Neural crest cell (in vitro differentiated cells): ENCODE measurements at regions not wholly inside any gene's neighbourhood (a gene's known extent, or its start where the extent isn't known, plus 50 kb on each side); places are given as distances from the start of the nearest gene placed in this dataset.
"Not testable (repeated sequence)": the region's sequence is repeated elsewhere in the genome, so short reads cannot be mapped to it uniquely, and the experiment has no call there.

Source experiments
- DNase-seq: peaks from one replicate; pipeline ENCODE4 v3.0.0; 2021; ENCODE audit warnings: low read depth, mixed read lengths, low spot score
- H3K27ac Mint-ChIP-seq: one replicate; pipeline ENCODE4 v1.8.0; 2021; ENCODE audit warnings: mild to moderate bottlenecking, mixed read lengths; ENCODE audit not compliant: unreplicated experiment
- H3K27me3 Mint-ChIP-seq: 2 replicates; pipeline ENCODE4 v1.8.0; 2021; ENCODE audit warnings: low read depth, mild to moderate bottlenecking, mixed read lengths
- H3K36me3 Mint-ChIP-seq: 2 replicates; pipeline ENCODE4 v1.8.0; 2021; ENCODE audit warnings: low read depth, mild to moderate bottlenecking, mixed read lengths
- H3K4me1 Mint-ChIP-seq: 2 replicates; pipeline ENCODE4 v1.8.0; 2021; ENCODE audit warnings: mixed read lengths
- H3K4me3 Mint-ChIP-seq: one replicate; pipeline ENCODE4 v1.8.0; 2021; ENCODE audit warnings: mild to moderate bottlenecking, mixed read lengths
- H3K9me3 Mint-ChIP-seq: 2 replicates; pipeline ENCODE4 v1.8.0; 2021; ENCODE audit warnings: mixed read lengths
- TF ChIP-seq, protein P1 (sequence below): fragments of 200-600 bp; sonication (generic); conservative IDR thresholded peaks from 2 replicates; pipeline ENCODE4 v1.5.0; 2021; ENCODE audit warnings: antibody characterized with exemption, mild to moderate bottlenecking

GRCh38 chr5:38692781-38693527 is 136.5 kb upstream of the LIFR start:
- TF ChIP-seq, protein P1, sequence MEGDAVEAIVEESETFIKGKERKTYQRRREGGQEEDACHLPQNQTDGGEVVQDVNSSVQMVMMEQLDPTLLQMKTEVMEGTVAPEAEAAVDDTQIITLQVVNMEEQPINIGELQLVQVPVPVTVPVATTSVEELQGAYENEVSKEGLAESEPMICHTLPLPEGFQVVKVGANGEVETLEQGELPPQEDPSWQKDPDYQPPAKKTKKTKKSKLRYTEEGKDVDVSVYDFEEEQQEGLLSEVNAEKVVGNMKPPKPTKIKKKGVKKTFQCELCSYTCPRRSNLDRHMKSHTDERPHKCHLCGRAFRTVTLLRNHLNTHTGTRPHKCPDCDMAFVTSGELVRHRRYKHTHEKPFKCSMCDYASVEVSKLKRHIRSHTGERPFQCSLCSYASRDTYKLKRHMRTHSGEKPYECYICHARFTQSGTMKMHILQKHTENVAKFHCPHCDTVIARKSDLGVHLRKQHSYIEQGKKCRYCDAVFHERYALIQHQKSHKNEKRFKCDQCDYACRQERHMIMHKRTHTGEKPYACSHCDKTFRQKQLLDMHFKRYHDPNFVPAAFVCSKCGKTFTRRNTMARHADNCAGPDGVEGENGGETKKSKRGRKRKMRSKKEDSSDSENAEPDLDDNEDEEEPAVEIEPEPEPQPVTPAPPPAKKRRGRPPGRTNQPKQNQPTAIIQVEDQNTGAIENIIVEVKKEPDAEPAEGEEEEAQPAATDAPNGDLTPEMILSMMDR: no peak
- no peak overlapping the region for H3K27ac Mint-ChIP-seq
- H3K4me1 Mint-ChIP-seq: peaks cover 16% of the 10 kb centered on the region
- peaks cover 13% of the 10 kb centered on the region for H3K9me3 Mint-ChIP-seq
- H3K27me3 Mint-ChIP-seq: no peaks in the 10 kb centered on the region
- no peak for DNase-seq
- peaks cover 5% of the 10 kb centered on the region for H3K36me3 Mint-ChIP-seq
- no peak overlapping the region for H3K4me3 Mint-ChIP-seq

- Mint-ChIP-seq H3K4me1 (peaks cover 16% of the 10 kb centered on the region), H3K9me3 (peaks cover 6% of the 10 kb centered on the region), H3K27ac (no peak overlapping the region), H3K36me3 (peaks cover 4% of the 10 kb centered on the region), H3K4me3 (no peak overlapping the region), H3K27me3 (no peaks in the 10 kb centered on the region)
- TF ChIP-seq, protein P1: no peak
- no peak for DNase-seq
These were observed 138.8 kb upstream of the LIFR start for GRCh38 chr5:38695021-38695958.

DNA sequence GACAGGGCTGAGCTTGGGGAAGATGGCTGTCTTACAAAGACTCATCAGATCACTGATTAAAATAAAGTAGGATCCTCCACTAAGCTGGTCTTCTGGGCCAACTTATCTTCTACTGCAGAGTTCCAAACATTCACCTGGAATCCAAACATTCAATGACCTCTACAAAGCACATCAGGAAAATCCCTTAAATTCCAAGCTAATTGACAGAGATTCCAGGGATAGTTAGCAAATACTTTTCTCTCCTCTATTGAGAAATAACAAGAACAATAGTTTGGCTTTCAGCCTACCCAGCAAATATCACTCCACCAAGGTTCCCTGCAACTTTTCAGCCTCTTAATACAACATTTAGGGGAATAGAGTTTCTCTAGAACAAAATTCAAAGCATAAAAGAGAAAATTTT is 140.6 kb upstream of the LIFR start:
- no peak overlapping the region for H3K4me3 Mint-ChIP-seq
- no peak for DNase-seq
- H3K27me3 Mint-ChIP-seq: no peaks in the 10 kb centered on the region
- TF ChIP-seq, protein P1: no peak
- peaks cover 9% of the 10 kb centered on the region for H3K36me3 Mint-ChIP-seq
- no peak overlapping the region for H3K27ac Mint-ChIP-seq
- H3K4me1 Mint-ChIP-seq: peaks cover 16% of the 10 kb centered on the region
- peaks cover 10% of the 10 kb centered on the region for H3K9me3 Mint-ChIP-seq

DNA sequence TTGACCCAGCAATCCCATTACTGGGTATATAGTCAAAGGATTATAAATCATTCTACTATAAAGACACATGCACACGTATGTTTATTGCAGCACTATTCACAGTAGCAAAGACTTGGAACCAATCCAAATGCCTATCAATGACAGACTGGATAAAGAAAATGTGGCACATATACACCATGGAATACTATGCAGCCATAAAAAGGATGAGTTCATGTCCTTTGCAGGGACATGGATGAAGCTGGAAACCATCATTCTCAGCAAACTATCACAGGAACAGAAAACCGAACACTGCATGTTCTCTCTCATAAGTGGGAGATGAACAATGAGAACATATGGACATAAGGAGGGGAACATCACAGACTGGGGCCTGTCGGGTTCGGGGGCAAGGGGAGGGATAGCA is 140.3 kb upstream of the OSMR start:
- not testable (repeated sequence) for H3K27me3 Mint-ChIP-seq, H3K27ac Mint-ChIP-seq, H3K4me3 Mint-ChIP-seq, H3K4me1 Mint-ChIP-seq, H3K9me3 Mint-ChIP-seq, DNase-seq, H3K36me3 Mint-ChIP-seq

- no peaks in the 10 kb centered on the region for H3K4me1 Mint-ChIP-seq
- no peaks in the 10 kb centered on the region for H3K36me3 Mint-ChIP-seq
- no peak overlapping the region for H3K4me3 Mint-ChIP-seq
- DNase-seq: no peak
- H3K9me3 Mint-ChIP-seq: peaks cover 3% of the 10 kb centered on the region
- H3K27ac Mint-ChIP-seq: no peak overlapping the region
- H3K27me3 Mint-ChIP-seq: no peaks in the 10 kb centered on the region
- TF ChIP-seq, protein P1: no peak
These were observed 139.4 kb upstream of the OSMR start for GRCh38 chr5:38706376-38706775.
